WTC11 (cell line): ENCODE measurements at regions not wholly inside any gene's neighbourhood (a gene's known extent, or its start where the extent isn't known, plus 50 kb on each side); places are given as distances from the start of the nearest gene placed in this dataset.

Experiments used
- ATAC-seq: fragments of 200-7000 bp; cut with Tn5 transposase; 2 replicates; pipeline ENCODE4 v1.10.0; 2021; ENCODE audit warnings: mild to moderate bottlenecking, moderate library complexity
- CTCF ChIA-PET: fragments of 300-600 bp; sonication (Branson Sonifier 250); formaldehyde crosslinking; loops from one replicate; lab custom pipeline; 2021; ENCODE audit warnings: antibody characterized with exemption; lab: Charles Lee
- POLR2A ChIA-PET: fragments of 350-600 bp; sonication (Branson Sonifier 250); formaldehyde crosslinking; loops from one replicate; lab custom pipeline; 2021; ENCODE audit warnings: antibody characterized with exemption; lab: Charles Lee
- DNase-seq: peaks from one replicate; pipeline ENCODE4 v3.0.0; 2021; ENCODE audit warnings: low spot score
- H3K27ac Mint-ChIP-seq: 2 replicates; pipeline ENCODE4 v1.8.0; 2021; ENCODE audit warnings: mixed read lengths
- H3K27me3 Mint-ChIP-seq: 2 replicates; pipeline ENCODE4 v1.8.0; 2021; ENCODE audit warnings: low read depth, mild to moderate bottlenecking, moderate library complexity, mixed read lengths
- H3K36me3 Mint-ChIP-seq: 2 replicates; pipeline ENCODE4 v1.8.0; 2021; ENCODE audit warnings: mixed read lengths
- H3K4me1 Mint-ChIP-seq: 2 replicates; pipeline ENCODE4 v1.8.0; 2022; ENCODE audit warnings: mixed read lengths
- H3K4me3 Mint-ChIP-seq: 2 replicates; pipeline ENCODE4 v1.8.0; 2021; ENCODE audit warnings: mild to moderate bottlenecking, moderate library complexity, mixed read lengths
- H3K9me3 Mint-ChIP-seq: 2 replicates; pipeline ENCODE4 v1.8.0; 2021; ENCODE audit warnings: mixed read lengths
- ATF6 ChIP-seq: sonication (generic); formaldehyde crosslinking; IDR thresholded peaks from 2 replicates; pipeline ENCODE4 v1.8.1; 2023; ENCODE audit warnings: mild to moderate bottlenecking, missing genetic modification reagents
- E2F4 ChIP-seq: sonication (generic); formaldehyde crosslinking; IDR thresholded peaks from 2 replicates; pipeline ENCODE4 v1.8.1; 2022; ENCODE audit warnings: low read depth, mild to moderate bottlenecking, moderate library complexity, missing genetic modification reagents, borderline replicate concordance
- E2F5 ChIP-seq: sonication (generic); formaldehyde crosslinking; IDR thresholded peaks from 2 replicates; pipeline ENCODE4 v1.8.1; 2022; ENCODE audit warnings: mild to moderate bottlenecking, moderate library complexity, missing genetic modification reagents
- ESRRA ChIP-seq: sonication (generic); formaldehyde crosslinking; IDR thresholded peaks from 2 replicates; pipeline ENCODE4 v1.8.1; 2022; ENCODE audit warnings: mild to moderate bottlenecking, missing genetic modification reagents, borderline replicate concordance
- GABPB1 ChIP-seq: sonication (generic); formaldehyde crosslinking; IDR thresholded peaks from 2 replicates; pipeline ENCODE4 v1.8.1; 2023; ENCODE audit warnings: mild to moderate bottlenecking, missing genetic modification reagents
- GRHL2 ChIP-seq: fragments of 250-450 bp; sonication (Bioruptor Pico); IDR thresholded peaks from 2 replicates; pipeline ENCODE4 v1.8.0; 2022; ENCODE audit warnings: mild to moderate bottlenecking, moderate library complexity; ENCODE audit not compliant: insufficient replicate concordance, severe bottlenecking
- JUN ChIP-seq: sonication (generic); formaldehyde crosslinking; IDR thresholded peaks from 2 replicates; pipeline ENCODE4 v1.8.0; 2023; ENCODE audit warnings: mild to moderate bottlenecking, missing genetic modification reagents
- MXD4 ChIP-seq: fragments of 250-450 bp; sonication (Bioruptor Pico); IDR thresholded peaks from 2 replicates; pipeline ENCODE4 v1.8.0; 2021; ENCODE audit warnings: mild to moderate bottlenecking, moderate library complexity, borderline replicate concordance
- RELA ChIP-seq: sonication (generic); formaldehyde crosslinking; IDR thresholded peaks from 2 replicates; pipeline ENCODE4 v1.8.1; 2022; ENCODE audit warnings: missing genetic modification reagents, mild to moderate bottlenecking, borderline replicate concordance
- TEAD1 ChIP-seq: sonication (generic); formaldehyde crosslinking; IDR thresholded peaks from 2 replicates; pipeline ENCODE4 v1.8.0; 2022; ENCODE audit warnings: mild to moderate bottlenecking, missing genetic modification reagents
- ZBTB43 ChIP-seq: sonication (generic); formaldehyde crosslinking; IDR thresholded peaks from 2 replicates; pipeline ENCODE4 v1.8.1; 2023; ENCODE audit warnings: mild to moderate bottlenecking, missing genetic modification reagents
- ZNF232 ChIP-seq: sonication (generic); formaldehyde crosslinking; IDR thresholded peaks from 2 replicates; pipeline ENCODE4 v1.8.0; 2022; ENCODE audit warnings: mild to moderate bottlenecking, missing genetic modification reagents
- ZNF423 ChIP-seq: fragments of 250-450 bp; sonication (Bioruptor Pico); IDR thresholded peaks from 2 replicates; pipeline ENCODE4 v2.1.2; 2022; ENCODE audit warnings: mild to moderate bottlenecking, moderate library complexity
- ZNF532 ChIP-seq: fragments of 250-450 bp; sonication (Bioruptor Pico); IDR thresholded peaks from 2 replicates; pipeline ENCODE4 v1.9.0; 2021; ENCODE audit warnings: mild to moderate bottlenecking, borderline replicate concordance
- TF ChIP-seq, protein P1 (sequence below): fragments of 250-450 bp; sonication (Bioruptor Pico); conservative IDR thresholded peaks from 2 replicates; pipeline ENCODE4 v1.9.0; 2021; ENCODE audit warnings: mild to moderate bottlenecking
- TF ChIP-seq, protein P2 (sequence below): sonication (generic); formaldehyde crosslinking; IDR thresholded peaks from 2 replicates; pipeline ENCODE4 v1.8.1; 2023; ENCODE audit warnings: mild to moderate bottlenecking, missing genetic modification reagents, borderline replicate concordance
- TF ChIP-seq, protein P3 (sequence below): sonication (generic); formaldehyde crosslinking; IDR thresholded peaks from 2 replicates; pipeline ENCODE4 v1.8.1; 2022; ENCODE audit warnings: low read depth, missing genetic modification reagents, borderline replicate concordance

GRCh38 chr11:34770111-34770510 lies 146.1 kb downstream of the APIP start (continued):
- no peak for TF ChIP-seq ESRRA

GRCh38 chr11:34769224-34769623 lies 147.0 kb downstream of the APIP start:
- POLR2A ChIA-PET = no interaction called here
- CTCF ChIA-PET = interaction anchor here (0.8 kb wide), 1 partner anchor 21 kb away, joined by 3 read pairs; no protein-coding TSS in a partner anchor
- H3K27me3 Mint-ChIP-seq = no peaks in the 10 kb centered on the region
- DNase-seq (no peak), ATAC-seq (no peak)
- peaks cover 24% of the 10 kb centered on the region for H3K36me3 Mint-ChIP-seq
- no peak overlapping the region for H3K4me3 Mint-ChIP-seq
- no peak overlapping the region for H3K27ac Mint-ChIP-seq
- no peaks in the 10 kb centered on the region for H3K4me1 Mint-ChIP-seq
- peaks cover 22% of the 10 kb centered on the region for H3K9me3 Mint-ChIP-seq
- no peak for TF ChIP-seq ZBTB43 (CRISPR knock-in tag)
- no peak for TF ChIP-seq TEAD1 (CRISPR knock-in tag)
- TF ChIP-seq ATF6 (CRISPR knock-in tag) = no peak
- TF ChIP-seq, protein P1, sequence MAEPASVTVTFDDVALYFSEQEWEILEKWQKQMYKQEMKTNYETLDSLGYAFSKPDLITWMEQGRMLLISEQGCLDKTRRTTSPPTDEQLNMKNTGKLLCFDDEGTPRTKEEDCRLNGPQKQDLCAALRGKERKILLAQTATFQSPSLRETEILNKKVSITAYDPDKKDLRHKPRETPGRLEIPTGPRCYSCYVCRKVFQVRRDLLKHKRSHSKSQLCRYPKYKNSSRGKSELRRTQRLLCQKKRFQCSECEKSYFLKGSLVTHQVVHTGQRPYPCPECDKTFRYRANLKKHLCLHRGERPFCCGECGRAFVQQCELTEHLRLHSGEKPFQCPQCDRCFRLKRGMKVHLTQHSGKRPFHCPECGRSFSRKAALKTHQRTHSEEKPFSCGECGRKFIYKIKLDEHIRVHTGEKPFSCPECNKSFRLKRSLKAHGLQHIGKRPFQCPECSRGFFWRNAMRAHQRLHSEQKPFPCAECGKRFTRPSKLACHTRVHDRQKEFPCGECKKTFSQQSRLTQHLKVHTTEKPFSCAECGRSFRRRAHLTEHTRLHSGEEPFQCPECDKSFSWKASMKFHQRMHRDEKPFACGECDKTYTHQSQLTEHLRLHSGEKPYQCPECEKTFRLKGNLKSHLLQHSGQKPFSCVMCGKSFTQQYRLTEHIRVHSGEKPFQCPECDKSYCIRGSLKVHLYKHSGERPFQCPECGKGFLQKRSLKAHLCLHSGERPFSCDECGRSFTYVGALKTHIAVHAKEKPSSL = no peak
- no peak for TF ChIP-seq ESRRA
- TF ChIP-seq, protein P2, sequence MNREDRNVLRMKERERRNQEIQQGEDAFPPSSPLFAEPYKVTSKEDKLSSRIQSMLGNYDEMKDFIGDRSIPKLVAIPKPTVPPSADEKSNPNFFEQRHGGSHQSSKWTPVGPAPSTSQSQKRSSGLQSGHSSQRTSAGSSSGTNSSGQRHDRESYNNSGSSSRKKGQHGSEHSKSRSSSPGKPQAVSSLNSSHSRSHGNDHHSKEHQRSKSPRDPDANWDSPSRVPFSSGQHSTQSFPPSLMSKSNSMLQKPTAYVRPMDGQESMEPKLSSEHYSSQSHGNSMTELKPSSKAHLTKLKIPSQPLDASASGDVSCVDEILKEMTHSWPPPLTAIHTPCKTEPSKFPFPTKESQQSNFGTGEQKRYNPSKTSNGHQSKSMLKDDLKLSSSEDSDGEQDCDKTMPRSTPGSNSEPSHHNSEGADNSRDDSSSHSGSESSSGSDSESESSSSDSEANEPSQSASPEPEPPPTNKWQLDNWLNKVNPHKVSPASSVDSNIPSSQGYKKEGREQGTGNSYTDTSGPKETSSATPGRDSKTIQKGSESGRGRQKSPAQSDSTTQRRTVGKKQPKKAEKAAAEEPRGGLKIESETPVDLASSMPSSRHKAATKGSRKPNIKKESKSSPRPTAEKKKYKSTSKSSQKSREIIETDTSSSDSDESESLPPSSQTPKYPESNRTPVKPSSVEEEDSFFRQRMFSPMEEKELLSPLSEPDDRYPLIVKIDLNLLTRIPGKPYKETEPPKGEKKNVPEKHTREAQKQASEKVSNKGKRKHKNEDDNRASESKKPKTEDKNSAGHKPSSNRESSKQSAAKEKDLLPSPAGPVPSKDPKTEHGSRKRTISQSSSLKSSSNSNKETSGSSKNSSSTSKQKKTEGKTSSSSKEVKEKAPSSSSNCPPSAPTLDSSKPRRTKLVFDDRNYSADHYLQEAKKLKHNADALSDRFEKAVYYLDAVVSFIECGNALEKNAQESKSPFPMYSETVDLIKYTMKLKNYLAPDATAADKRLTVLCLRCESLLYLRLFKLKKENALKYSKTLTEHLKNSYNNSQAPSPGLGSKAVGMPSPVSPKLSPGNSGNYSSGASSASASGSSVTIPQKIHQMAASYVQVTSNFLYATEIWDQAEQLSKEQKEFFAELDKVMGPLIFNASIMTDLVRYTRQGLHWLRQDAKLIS (CRISPR knock-in tag) = no peak
- no peak for TF ChIP-seq ZNF232 (CRISPR knock-in tag)
- no peak for TF ChIP-seq E2F4 (CRISPR knock-in tag)
- TF ChIP-seq RELA (CRISPR knock-in tag) = no peak
- no peak for TF ChIP-seq ZNF532
- TF ChIP-seq, protein P3, sequence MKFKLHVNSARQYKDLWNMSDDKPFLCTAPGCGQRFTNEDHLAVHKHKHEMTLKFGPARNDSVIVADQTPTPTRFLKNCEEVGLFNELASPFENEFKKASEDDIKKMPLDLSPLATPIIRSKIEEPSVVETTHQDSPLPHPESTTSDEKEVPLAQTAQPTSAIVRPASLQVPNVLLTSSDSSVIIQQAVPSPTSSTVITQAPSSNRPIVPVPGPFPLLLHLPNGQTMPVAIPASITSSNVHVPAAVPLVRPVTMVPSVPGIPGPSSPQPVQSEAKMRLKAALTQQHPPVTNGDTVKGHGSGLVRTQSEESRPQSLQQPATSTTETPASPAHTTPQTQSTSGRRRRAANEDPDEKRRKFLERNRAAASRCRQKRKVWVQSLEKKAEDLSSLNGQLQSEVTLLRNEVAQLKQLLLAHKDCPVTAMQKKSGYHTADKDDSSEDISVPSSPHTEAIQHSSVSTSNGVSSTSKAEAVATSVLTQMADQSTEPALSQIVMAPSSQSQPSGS (CRISPR knock-in tag) = no peak
- TF ChIP-seq GABPB1 (CRISPR knock-in tag) = no peak
- no peak for TF ChIP-seq E2F5
- TF ChIP-seq ZNF423 (CRISPR knock-in tag) = no peak
- no peak for TF ChIP-seq GRHL2 (CRISPR knock-in tag)
- TF ChIP-seq MXD4 = no peak
- TF ChIP-seq JUN (CRISPR knock-in tag) = no peak
